Glutamatergic neuron (in vitro differentiated cells): ENCODE measurements at regions not wholly inside any gene's neighbourhood (a gene's known extent, or its start where the extent isn't known, plus 50 kb on each side); places are given as distances from the start of the nearest gene placed in this dataset.

Source experiments
- DNase-seq: peaks from one replicate; pipeline ENCODE4 v3.0.0; 2022
- H3K27ac Mint-ChIP-seq: one replicate; pipeline ENCODE4 v1.8.0; 2020; ENCODE audit warnings: mild to moderate bottlenecking, mixed read lengths, inconsistent platforms; ENCODE audit not compliant: unreplicated experiment
- H3K27me3 Mint-ChIP-seq: one replicate; pipeline ENCODE4 v1.8.0; 2020; ENCODE audit warnings: mild to moderate bottlenecking, moderate library complexity, mixed read lengths, inconsistent platforms; ENCODE audit not compliant: unreplicated experiment
- H3K36me3 Mint-ChIP-seq: one replicate; pipeline ENCODE4 v1.8.0; 2020; ENCODE audit warnings: mild to moderate bottlenecking, mixed read lengths, inconsistent platforms; ENCODE audit not compliant: unreplicated experiment
- H3K4me1 Mint-ChIP-seq: one replicate; pipeline ENCODE4 v1.8.0; 2020; ENCODE audit warnings: mild to moderate bottlenecking, low read depth, mixed read lengths, inconsistent platforms; ENCODE audit not compliant: unreplicated experiment
- H3K4me3 Mint-ChIP-seq: one replicate; pipeline ENCODE4 v1.8.0; 2020; ENCODE audit warnings: mild to moderate bottlenecking, mixed read lengths, inconsistent platforms; ENCODE audit not compliant: unreplicated experiment
- H3K9me3 Mint-ChIP-seq: one replicate; pipeline ENCODE4 v1.8.0; 2020; ENCODE audit warnings: mild to moderate bottlenecking, moderate library complexity, mixed read lengths, inconsistent platforms; ENCODE audit not compliant: unreplicated experiment
- CTCF ChIP-seq: fragments of 200-600 bp; sonication (generic); IDR thresholded peaks from one replicate; pipeline ENCODE4 v1.5.0; 2021; ENCODE audit not compliant: partially characterized antibody, unreplicated experiment

GRCh38 chr2:41600460-41600859 is 447.4 kb upstream of the PKDCC start:
- no peak for DNase-seq
- Mint-ChIP-seq H3K27me3 (no peaks in the 10 kb centered on the region), H3K9me3 (no peaks in the 10 kb centered on the region), H3K36me3 (no peaks in the 10 kb centered on the region), H3K4me3 (no peak overlapping the region), H3K4me1 (no peaks in the 10 kb centered on the region), H3K27ac (no peak overlapping the region)
- TF ChIP-seq CTCF: no peak

- H3K4me3 Mint-ChIP-seq: no peak overlapping the region
- no peaks in the 10 kb centered on the region for H3K9me3 Mint-ChIP-seq
- H3K27ac Mint-ChIP-seq: no peak overlapping the region
- H3K4me1 Mint-ChIP-seq: no peaks in the 10 kb centered on the region
- TF ChIP-seq CTCF: no peak
- DNase-seq: no peak
- no peaks in the 10 kb centered on the region for H3K36me3 Mint-ChIP-seq
- no peaks in the 10 kb centered on the region for H3K27me3 Mint-ChIP-seq
These were observed 445.5 kb upstream of the PKDCC start for GRCh38 chr2:41602341-41602740.

GRCh38 chr2:41605311-41605710 is 442.5 kb upstream of the PKDCC start:
- H3K9me3 Mint-ChIP-seq: no peaks in the 10 kb centered on the region
- no peak overlapping the region for H3K4me3 Mint-ChIP-seq
- DNase-seq: no peak
- no peaks in the 10 kb centered on the region for H3K4me1 Mint-ChIP-seq
- H3K27ac Mint-ChIP-seq: no peak overlapping the region
- H3K27me3 Mint-ChIP-seq: no peaks in the 10 kb centered on the region
- no peak for TF ChIP-seq CTCF
- no peaks in the 10 kb centered on the region for H3K36me3 Mint-ChIP-seq

GRCh38 chr2:41605914-41606313 is 441.9 kb upstream of the PKDCC start:
- no peaks in the 10 kb centered on the region for H3K27me3 Mint-ChIP-seq
- no peaks in the 10 kb centered on the region for H3K9me3 Mint-ChIP-seq
- H3K27ac Mint-ChIP-seq: no peak overlapping the region
- no peaks in the 10 kb centered on the region for H3K4me1 Mint-ChIP-seq
- DNase-seq: no peak
- no peak for TF ChIP-seq CTCF
- H3K4me3 Mint-ChIP-seq: no peak overlapping the region
- H3K36me3 Mint-ChIP-seq: no peaks in the 10 kb centered on the region

GRCh38 chr2:41610501-41611190 is 437.2 kb upstream of the PKDCC start:
- no peak for TF ChIP-seq CTCF
- no peaks in the 10 kb centered on the region for H3K27me3 Mint-ChIP-seq
- H3K9me3 Mint-ChIP-seq: no peaks in the 10 kb centered on the region
- H3K27ac Mint-ChIP-seq: no peak overlapping the region
- no peaks in the 10 kb centered on the region for H3K4me1 Mint-ChIP-seq
- DNase-seq: no peak
- H3K4me3 Mint-ChIP-seq: no peak overlapping the region
- no peaks in the 10 kb centered on the region for H3K36me3 Mint-ChIP-seq
